GM23338 (cell line): ENCODE measurements at regions not wholly inside any gene's neighbourhood (a gene's known extent, or its start where the extent isn't known, plus 50 kb on each side); places are given as distances from the start of the nearest gene placed in this dataset.

Experiments used
- CREB1 ChIP-seq: fragments of 250-450 bp; sonication (Bioruptor Pico); IDR thresholded peaks from 2 replicates; pipeline ENCODE4 v1.5.0; 2020; ENCODE audit warnings: low read depth, mild to moderate bottlenecking, moderate library complexity
- ETS1 ChIP-seq: IDR thresholded peaks from 2 replicates; pipeline ENCODE4 v1.6.1; 2016; ENCODE audit warnings: antibody characterized with exemption
- EZH2 ChIP-seq: fragments of 200-600 bp; sonication (generic); IDR thresholded peaks from one replicate; pipeline ENCODE4 v1.8.0; 2017; ENCODE audit warnings: antibody characterized with exemption, mild to moderate bottlenecking, low read depth; ENCODE audit not compliant: unreplicated experiment
- EZH2phosphoT487 ChIP-seq: fragments of 200-600 bp; sonication (generic); IDR thresholded peaks from one replicate; pipeline ENCODE4 v1.8.1; 2018; ENCODE audit warnings: antibody characterized with exemption; ENCODE audit not compliant: unreplicated experiment
- JUNB ChIP-seq: IDR thresholded peaks from one replicate; pipeline ENCODE4 v1.6.1; 2016; ENCODE audit warnings: antibody characterized with exemption; ENCODE audit not compliant: unreplicated experiment
- NANOG ChIP-seq: IDR thresholded peaks from 2 replicates; pipeline ENCODE4 v1.6.1; 2016; ENCODE audit warnings: antibody characterized with exemption, borderline replicate concordance
- POLR2AphosphoS5 ChIP-seq: IDR thresholded peaks from 2 replicates; pipeline ENCODE4 v1.6.1; 2016; ENCODE audit warnings: antibody characterized with exemption, low read depth
- REST ChIP-seq: IDR thresholded peaks from one replicate; pipeline ENCODE4 v1.6.1; 2018; ENCODE audit warnings: antibody characterized with exemption; ENCODE audit not compliant: unreplicated experiment
- STAT1 ChIP-seq: IDR thresholded peaks from one replicate; pipeline ENCODE4 v1.6.1; 2016; ENCODE audit warnings: antibody characterized with exemption; ENCODE audit not compliant: unreplicated experiment
- ZNF114 ChIP-seq: fragments of 250-450 bp; sonication (Bioruptor Pico); IDR thresholded peaks from 2 replicates; pipeline ENCODE4 v1.5.0; 2020; ENCODE audit warnings: mild to moderate bottlenecking, moderate library complexity
- ZNF331 ChIP-seq: fragments of 250-450 bp; sonication (Bioruptor Pico); IDR thresholded peaks from 2 replicates; pipeline ENCODE4 v1.5.0; 2020; ENCODE audit warnings: low read depth, mild to moderate bottlenecking, moderate library complexity
- TF ChIP-seq, protein P1 (sequence below), 2 experiments: fragments of 200-600 bp in 1 of 2; sonication (generic) in 1 of 2; conservative IDR thresholded peaks; 2 replicates each; pipeline versions ENCODE4 v1.5.1 to v1.6.1; 2016 to 2017; ENCODE audit warnings: antibody characterized with exemption in 2 of 2, low read depth in 2 of 2, mild to moderate bottlenecking in 2 of 2, moderate library complexity in 1 of 2

DNA sequence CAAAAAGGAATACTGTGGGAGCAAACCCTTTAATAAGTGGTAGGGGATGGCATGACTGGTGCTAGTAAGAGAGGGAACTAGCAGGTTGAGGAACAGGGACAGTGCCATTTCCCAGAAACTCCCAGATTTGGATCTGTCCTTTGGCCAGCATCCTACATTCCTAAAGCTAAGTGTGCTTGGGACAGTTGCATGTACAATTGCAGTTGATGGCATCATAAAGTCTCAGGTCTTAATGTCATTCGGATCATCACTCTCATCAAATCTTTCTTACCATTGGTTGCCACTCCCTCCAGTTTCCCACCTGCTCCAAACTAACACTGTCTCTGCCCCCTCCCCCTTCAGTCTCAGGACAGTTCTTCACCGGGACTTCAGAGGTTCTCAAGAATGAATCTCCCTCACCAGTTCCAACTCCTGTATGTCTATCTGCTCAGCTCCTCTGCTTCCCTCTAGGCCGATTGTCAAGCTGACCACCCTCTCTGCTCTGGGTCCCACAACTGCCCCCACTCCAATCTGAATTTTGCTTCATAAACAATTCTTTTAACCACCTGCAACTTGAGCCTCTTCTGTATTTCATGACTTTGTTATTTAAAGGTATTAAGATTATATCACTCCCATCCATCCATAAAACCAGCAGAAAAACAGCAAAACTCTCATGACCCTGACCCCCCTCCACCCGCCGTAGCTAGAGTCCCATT lies 260.8 kb downstream of the CGGBP1 start:
- TF ChIP-seq ETS1, result no peak
- TF ChIP-seq REST, result no peak
- no peak for TF ChIP-seq EZH2
- TF ChIP-seq CREB1 (CRISPR knock-in tag), result no peak
- no peak for TF ChIP-seq EZH2phosphoT487
- TF ChIP-seq POLR2AphosphoS5, result no peak
- TF ChIP-seq, protein P1, sequence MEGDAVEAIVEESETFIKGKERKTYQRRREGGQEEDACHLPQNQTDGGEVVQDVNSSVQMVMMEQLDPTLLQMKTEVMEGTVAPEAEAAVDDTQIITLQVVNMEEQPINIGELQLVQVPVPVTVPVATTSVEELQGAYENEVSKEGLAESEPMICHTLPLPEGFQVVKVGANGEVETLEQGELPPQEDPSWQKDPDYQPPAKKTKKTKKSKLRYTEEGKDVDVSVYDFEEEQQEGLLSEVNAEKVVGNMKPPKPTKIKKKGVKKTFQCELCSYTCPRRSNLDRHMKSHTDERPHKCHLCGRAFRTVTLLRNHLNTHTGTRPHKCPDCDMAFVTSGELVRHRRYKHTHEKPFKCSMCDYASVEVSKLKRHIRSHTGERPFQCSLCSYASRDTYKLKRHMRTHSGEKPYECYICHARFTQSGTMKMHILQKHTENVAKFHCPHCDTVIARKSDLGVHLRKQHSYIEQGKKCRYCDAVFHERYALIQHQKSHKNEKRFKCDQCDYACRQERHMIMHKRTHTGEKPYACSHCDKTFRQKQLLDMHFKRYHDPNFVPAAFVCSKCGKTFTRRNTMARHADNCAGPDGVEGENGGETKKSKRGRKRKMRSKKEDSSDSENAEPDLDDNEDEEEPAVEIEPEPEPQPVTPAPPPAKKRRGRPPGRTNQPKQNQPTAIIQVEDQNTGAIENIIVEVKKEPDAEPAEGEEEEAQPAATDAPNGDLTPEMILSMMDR (conservative IDR thresholded peaks at IDR 0.05; ENCODE audit: low read depth in 2 of 2), result no peak
- TF ChIP-seq ZNF114 (CRISPR knock-in tag), result no peak
- no peak for TF ChIP-seq JUNB
- no peak for TF ChIP-seq ZNF331
- no peak for TF ChIP-seq NANOG
- TF ChIP-seq STAT1, result no peak
